HCT116 (cell line): ENCODE measurements at regions not wholly inside any gene's neighbourhood (a gene's known extent, or its start where the extent isn't known, plus 50 kb on each side); places are given as distances from the start of the nearest gene placed in this dataset.

Experiments
- ATAC-seq: fragments of 200-7000 bp; cut with Tn5 transposase; 2 replicates; pipeline ENCODE4 v1.9.1; 2020; ENCODE audit warnings: mild to moderate bottlenecking, moderate library complexity
- BruUV-seq: library from RNA; stranded (reverse); fragments of 400-500 nt; replicated peaks from 2 replicates; lab custom pipeline; 2021; lab: Mats Ljungman, UMichigan
- CTCF ChIA-PET: fragments of 300-600 bp; sonication (Branson Sonifier 250); formaldehyde crosslinking; loops from one replicate; lab custom pipeline; 2021; ENCODE audit warnings: antibody characterized with exemption; lab: Charles Lee
- POLR2A ChIA-PET: fragments of 300-600, 350-600 bp; sonication (Branson Sonifier 250); formaldehyde crosslinking; loops from one replicate; lab custom pipeline; 2021; ENCODE audit warnings: antibody characterized with exemption; lab: Charles Lee
- RAD21 ChIA-PET, 2 experiments: fragments of 300-600 bp; sonication (Branson Sonifier 250); formaldehyde crosslinking; loops; one replicate each; lab custom pipeline; 2023; ENCODE audit warnings: low total read pairs in 2 of 2; ENCODE audit not compliant: uncharacterized antibody in 2 of 2, unreplicated experiment in 2 of 2, low non-redundant PET in 1 of 2; lab: Charles Lee
- DNase-seq: peaks from one replicate; pipeline ENCODE4 v3.0.0-alpha.2; 2010; ENCODE audit warnings: low read depth, low spot score
- H2AFZ ChIP-seq: fragments of 200-600 bp; shearing (Covaris generic), sonication (generic); 2 replicates; pipeline ENCODE4 v1.6.1; 2017; ENCODE audit warnings: low read depth, mixed run types, mixed read lengths, antibody characterized with exemption, low read length; ENCODE audit not compliant: poor library complexity, severe bottlenecking
- H3K27ac ChIP-seq: 2 replicates; pipeline ENCODE4 v1.5.1; 2012; ENCODE audit warnings: low read depth, low read length
- H3K27me3 ChIP-seq: fragments of 200-600 bp; sonication (generic); 2 replicates; pipeline ENCODE4 v1.6.1; 2016; ENCODE audit warnings: mixed run types, low read length, mixed read lengths; ENCODE audit not compliant: insufficient read depth
- H3K36me3 ChIP-seq, 2 experiments: fragments of 200-500 bp in 1 of 2; fragments of 200-600 bp in 1 of 2; sonication (Bioruptor generic) in 1 of 2; sonication (generic) in 1 of 2; 2 replicates each; pipeline versions ENCODE4 v1.5.1 to v1.6.1; 2014 to 2016; ENCODE audit warnings: low read length in 2 of 2, inconsistent platforms in 1 of 2, mixed read lengths in 1 of 2, mixed run types in 1 of 2; ENCODE audit not compliant: insufficient read depth in 2 of 2, control insufficient read depth in 1 of 2
- H3K4me1 ChIP-seq, 2 experiments: fragments of 200-600 bp in 1 of 2; sonication (generic) in 1 of 2; 2 replicates each; pipeline versions ENCODE4 v1.5.1 to v1.6.1; 2012 to 2017; ENCODE audit warnings: low read length in 2 of 2, inconsistent platforms in 1 of 2, mild to moderate bottlenecking in 1 of 2, mixed read lengths in 1 of 2, mixed run types in 1 of 2, moderate library complexity in 1 of 2; ENCODE audit not compliant: insufficient read depth in 2 of 2, control insufficient read depth in 1 of 2
- H3K4me2 ChIP-seq: fragments of 200-600 bp; sonication (generic); 2 replicates; pipeline ENCODE4 v1.6.1; 2017; ENCODE audit warnings: mixed run types, low read length, mixed read lengths
- H3K4me3 ChIP-seq, 2 experiments: fragments of 200-600 bp in 1 of 2; sonication (generic) in 1 of 2; replicated peaks in 1 of 2; 2 replicates each; pipeline ENCODE4 v1.5.1; 2011 to 2016; ENCODE audit warnings: low read length in 2 of 2, control low read depth in 1 of 2, low read depth in 1 of 2, mild to moderate bottlenecking in 1 of 2, mixed read lengths in 1 of 2, mixed run types in 1 of 2
- H3K79me2 ChIP-seq: fragments of 200-600 bp; sonication (generic); 2 replicates; pipeline ENCODE4 v1.6.1; 2017; ENCODE audit warnings: mild to moderate bottlenecking, mixed run types, low read length, moderate library complexity, mixed read lengths; ENCODE audit not compliant: insufficient read depth
- H3K9ac ChIP-seq: fragments of 200-600 bp; sonication (generic); 2 replicates; pipeline ENCODE4 v1.6.1; 2016; ENCODE audit warnings: low read length, mixed read lengths
- H3K9me2 ChIP-seq: fragments of 200-600 bp; sonication (generic), shearing (Covaris generic); 2 replicates; pipeline ENCODE4 v1.6.1; 2017; ENCODE audit warnings: mixed run types, mild to moderate bottlenecking, moderate library complexity; ENCODE audit not compliant: insufficient read depth
- H3K9me3 ChIP-seq, 2 experiments: fragments of 200-500 bp in 1 of 2; fragments of 200-600 bp in 1 of 2; sonication (Bioruptor generic) in 1 of 2; sonication (generic) in 1 of 2; 2 replicates each; pipeline ENCODE4 v1.6.1; 2014 to 2017; ENCODE audit warnings: low read length in 2 of 2, mixed read lengths in 2 of 2, inconsistent platforms in 1 of 2, low read depth in 1 of 2, mild to moderate bottlenecking in 1 of 2, mixed run types in 1 of 2, moderate library complexity in 1 of 2; ENCODE audit not compliant: control insufficient read depth in 1 of 2, insufficient read depth in 1 of 2
- H4K20me1 ChIP-seq: fragments of 200-600 bp; sonication (generic), shearing (Covaris generic); 2 replicates; pipeline ENCODE4 v1.6.1; 2017; ENCODE audit warnings: mixed run types, mild to moderate bottlenecking, moderate library complexity; ENCODE audit not compliant: insufficient read depth
- ATF3 ChIP-seq: IDR thresholded peaks from 2 replicates; pipeline ENCODE4 v1.6.1; 2012
- CEBPB ChIP-seq: IDR thresholded peaks from 2 replicates; pipeline ENCODE4 v1.6.1; 2012; ENCODE audit warnings: low read depth
- CTCF ChIP-seq, 3 experiments: fragments of 200-600 bp in 1 of 3; sonication (generic) in 1 of 3; IDR thresholded peaks in 2 of 3; conservative IDR thresholded peaks in 1 of 3; 2 replicates each; pipeline ENCODE4 v1.5.1; 2012 to 2017; ENCODE audit warnings: low read depth in 2 of 3, low read length in 2 of 3, antibody characterized with exemption in 1 of 3, borderline replicate concordance in 1 of 3, control low read depth in 1 of 3, mild to moderate bottlenecking in 1 of 3, mixed read lengths in 1 of 3, mixed run types in 1 of 3, moderate library complexity in 1 of 3; ENCODE audit not compliant: insufficient read depth in 1 of 3
- EGR1 ChIP-seq: IDR thresholded peaks from 2 replicates; pipeline ENCODE4 v1.6.1; 2012; ENCODE audit warnings: low read depth
- JUND ChIP-seq: IDR thresholded peaks from 2 replicates; pipeline ENCODE4 v1.6.1; 2012
- MAX ChIP-seq: IDR thresholded peaks from 2 replicates; pipeline ENCODE4 v1.6.1; 2012
- POLR2A ChIP-seq: IDR thresholded peaks from 2 replicates; pipeline ENCODE4 v1.7.0; 2011; ENCODE audit warnings: borderline replicate concordance; ENCODE audit not compliant: insufficient read depth, insufficient read length; ENCODE audit errors: extremely low read depth
- RAD21 ChIP-seq: IDR thresholded peaks from 2 replicates; pipeline ENCODE4 v1.6.1; 2012; ENCODE audit warnings: low read depth, mild to moderate bottlenecking
- SIN3A ChIP-seq: IDR thresholded peaks from 2 replicates; pipeline ENCODE4 v1.6.1; 2012; ENCODE audit warnings: low read depth
- TCF7L2 ChIP-seq: IDR thresholded peaks from 2 replicates; pipeline ENCODE4 v1.7.0; 2011; ENCODE audit warnings: borderline replicate concordance, inconsistent platforms; ENCODE audit not compliant: insufficient read depth, insufficient read length; ENCODE audit errors: extremely low read depth
- ZFX ChIP-seq: fragments of 450-650 bp; IDR thresholded peaks from 2 replicates; pipeline ENCODE4 v1.6.1; 2017
- intact Hi-C: fragments of 100-400 bp; cut with micrococcal nuclease; formaldehyde crosslinking; loops from 2 replicates; pipeline ENCODE4 v1.10.0; 2022

GRCh38 chr6:122869437-122870024, 80.5 kb downstream of the SMPDL3A start:
- Histone ChIP-seq H3K4me3 (no peak overlapping the region), H2AFZ (no peak overlapping the region), H3K27ac (no peak overlapping the region), H3K9me2 (no peaks in the 10 kb centered on the region), H3K4me2 (no peak overlapping the region), H4K20me1 (no peaks in the 10 kb centered on the region), H3K9ac (no peak overlapping the region), H3K79me2 (no peaks in the 10 kb centered on the region), H3K36me3 (no peaks in the 10 kb centered on the region), H3K27me3 (peaks cover 25% of the 10 kb centered on the region), H3K9me3 (no peaks in the 10 kb centered on the region), H3K4me1 (0 out of 4 replicates have a peak, but pooled peaks cover 0 to 4% of the 10 kb centered on the region in 2 experiments)
- no TSS peak for BruUV-seq
- ChIA-PET RAD21 (interaction anchor here (1.0 to 1.5 kb wide), 6 partner anchors 138 to 846 kb away, joined by 3 to 4 read pairs (median 3); no protein-coding TSS in a partner anchor), POLR2A (no interaction called here), CTCF (interaction anchor here (0.6 to 2.6 kb wide), 21 partner anchors 8 to 1927 kb away, joined by 3 to 41 read pairs (median 4); no protein-coding TSS in a partner anchor)
- intact Hi-C loops, result loop anchor here (1.0 to 5.0 kb wide), 3 partner anchors 447 to 848 kb away; no protein-coding TSS in a partner anchor
- peak; percentile 94 for ATAC-seq
- DNase-seq, result peak; percentile 43
- TF ChIP-seq CTCF (IDR thresholded peaks at IDR 0.05 in 2 of 3, conservative IDR thresholded peaks at IDR 0.05 in 1 of 3; ENCODE audit: borderline replicate concordance in 1 of 3, insufficient read depth in 1 of 3, low read depth in 2 of 3, low read length in 2 of 3) (peak; percentile 53 to 72 (median 69); a peak in 5 of 6 replicates), SIN3A (no peak), EGR1 (no peak), POLR2A (no peak), MAX (no peak), TCF7L2 (no peak), JUND (no peak), RAD21 (peak; percentile 82), CEBPB (peak; percentile 89), ATF3 (no peak), ZFX (no peak)
- TF ChIP-seq, all 23 proteins: peak for 3
